ENCODE measurements at regions not wholly inside any gene's neighbourhood (a gene's known extent, or its start where the extent isn't known, plus 50 kb on each side); places are given as distances from the start of the nearest gene placed in this dataset.

DNA sequence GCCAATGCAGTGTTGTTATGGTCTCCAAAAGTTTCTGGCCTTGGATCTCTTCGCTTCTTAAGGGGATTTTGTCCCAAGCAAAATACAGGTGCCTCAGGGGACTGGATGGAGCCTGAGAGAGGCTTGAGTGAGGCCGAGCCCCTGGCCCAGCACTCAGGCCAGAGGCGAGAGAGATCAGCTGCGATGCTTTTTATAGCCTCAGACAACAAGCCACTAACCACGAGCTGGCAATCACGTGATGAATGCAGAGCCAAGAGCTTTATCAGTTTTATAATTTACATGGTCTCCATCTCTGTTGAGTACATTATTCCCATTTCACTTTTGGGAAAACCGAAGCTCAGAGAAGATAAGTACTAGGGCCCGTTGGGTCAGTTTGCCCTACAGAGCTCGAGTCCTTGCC is 360.0 kb upstream of the CDH5 start:
- TF ChIP-seq, protein P1, sequence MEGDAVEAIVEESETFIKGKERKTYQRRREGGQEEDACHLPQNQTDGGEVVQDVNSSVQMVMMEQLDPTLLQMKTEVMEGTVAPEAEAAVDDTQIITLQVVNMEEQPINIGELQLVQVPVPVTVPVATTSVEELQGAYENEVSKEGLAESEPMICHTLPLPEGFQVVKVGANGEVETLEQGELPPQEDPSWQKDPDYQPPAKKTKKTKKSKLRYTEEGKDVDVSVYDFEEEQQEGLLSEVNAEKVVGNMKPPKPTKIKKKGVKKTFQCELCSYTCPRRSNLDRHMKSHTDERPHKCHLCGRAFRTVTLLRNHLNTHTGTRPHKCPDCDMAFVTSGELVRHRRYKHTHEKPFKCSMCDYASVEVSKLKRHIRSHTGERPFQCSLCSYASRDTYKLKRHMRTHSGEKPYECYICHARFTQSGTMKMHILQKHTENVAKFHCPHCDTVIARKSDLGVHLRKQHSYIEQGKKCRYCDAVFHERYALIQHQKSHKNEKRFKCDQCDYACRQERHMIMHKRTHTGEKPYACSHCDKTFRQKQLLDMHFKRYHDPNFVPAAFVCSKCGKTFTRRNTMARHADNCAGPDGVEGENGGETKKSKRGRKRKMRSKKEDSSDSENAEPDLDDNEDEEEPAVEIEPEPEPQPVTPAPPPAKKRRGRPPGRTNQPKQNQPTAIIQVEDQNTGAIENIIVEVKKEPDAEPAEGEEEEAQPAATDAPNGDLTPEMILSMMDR (IDR thresholded peaks at IDR 0.05): no peak
- TF ChIP-seq EZH2 (IDR thresholded peaks at IDR 0.05; ENCODE audit: borderline replicate concordance, insufficient read depth, low read depth, low read length, poor library complexity, severe bottlenecking): no peak
